Keratinocyte (primary cell): ENCODE measurements at regions not wholly inside any gene's neighbourhood (a gene's known extent, or its start where the extent isn't known, plus 50 kb on each side); places are given as distances from the start of the nearest gene placed in this dataset.

Source experiments
- CTCF ChIP-seq, 3 experiments: IDR thresholded peaks in 1 of 3; conservative IDR thresholded peaks in 1 of 3; optimal IDR thresholded peaks in 1 of 3; 2 replicates in 2 of 3; 3 replicates in 1 of 3; pipeline versions ENCODE3 to v1.5.1; 2011; ENCODE audit warnings: low read length in 3 of 3, mild to moderate bottlenecking in 3 of 3, moderate library complexity in 2 of 3, control low read depth in 1 of 3, inconsistent platforms in 1 of 3; ENCODE audit not compliant: insufficient read depth in 2 of 3; ENCODE audit errors: extremely low read depth in 1 of 3
- EZH2 ChIP-seq: IDR thresholded peaks from one replicate; pipeline ENCODE4 v1.6.1; 2012; ENCODE audit warnings: inconsistent platforms, mild to moderate bottlenecking, low read length, moderate library complexity

GRCh38 chr6:147691446-147691845 lies 183.0 kb downstream of the SAMD5 start:
- no peak for TF ChIP-seq CTCF (optimal IDR thresholded peaks at IDR 0.05 in 1 of 3, IDR thresholded peaks at IDR 0.05 in 1 of 3, conservative IDR thresholded peaks at IDR 0.05 in 1 of 3; ENCODE audit: extremely low read depth in 1 of 3, insufficient read depth in 2 of 3, low read length in 3 of 3)
- no peak for TF ChIP-seq EZH2
